C4-2B (cell line): ENCODE measurements at regions not wholly inside any gene's neighbourhood (a gene's known extent, or its start where the extent isn't known, plus 50 kb on each side); places are given as distances from the start of the nearest gene placed in this dataset.

ENCODE experiments used
- H3K27ac ChIP-seq: fragments of 450-650 bp; 2 replicates; pipeline ENCODE4 v1.5.1; 2017
- CTCF ChIP-seq: fragments of 450-650 bp; conservative IDR thresholded peaks from 2 replicates; pipeline ENCODE4 v1.5.1; 2017; ENCODE audit warnings: mild to moderate bottlenecking
- ZFX ChIP-seq: fragments of 450-650 bp; IDR thresholded peaks from 2 replicates; pipeline ENCODE4 v1.6.1; 2017

GRCh38 chr2:172344159-172344558, 83.2 kb upstream of the ITGA6 start:
- TF ChIP-seq CTCF (no peak), ZFX (no peak)
- H3K27ac ChIP-seq: no peak overlapping the region

- TF ChIP-seq ZFX (no peak), CTCF (no peak)
- H3K27ac ChIP-seq: no peak overlapping the region
Observed at GRCh38 chr2:172345956-172346555, 81.3 kb upstream of the ITGA6 start.

GRCh38 chr2:172348555-172349288, 78.7 kb upstream of the ITGA6 start:
- TF ChIP-seq ZFX (no peak), CTCF (no peak)
- no peak overlapping the region for H3K27ac ChIP-seq

GRCh38 chr2:172350839-172351479, 76.4 kb upstream of the ITGA6 start:
- peak overlapping the region; percentile 61 for H3K27ac ChIP-seq
- TF ChIP-seq ZFX: no peak
- TF ChIP-seq CTCF: no peak

GRCh38 chr2:172351586-172351985, 75.8 kb upstream of the ITGA6 start:
- peak overlapping the region; percentile 61 for H3K27ac ChIP-seq
- TF ChIP-seq ZFX (peak; percentile 47; the same call in 1 of the 2 replicates), CTCF (no peak)

GRCh38 chr2:172354347-172354746, 73.0 kb upstream of the ITGA6 start:
- no peak overlapping the region for H3K27ac ChIP-seq
- no peak for TF ChIP-seq ZFX
- TF ChIP-seq CTCF: no peak

GRCh38 chr2:172357442-172357841, 69.9 kb upstream of the ITGA6 start:
- no peak overlapping the region for H3K27ac ChIP-seq
- TF ChIP-seq ZFX (no peak), CTCF (no peak)
